NCI-H446 treated with DMSO at 0.1 percent for 48 hours (cell line): ENCODE measurements at regions not wholly inside any gene's neighbourhood (a gene's known extent, or its start where the extent isn't known, plus 50 kb on each side); places are given as distances from the start of the nearest gene placed in this dataset.
A peak's percentile ranks its signal among the peaks of the same experiment; 100 is the strongest.
"Not testable (repeated sequence)": the region's sequence is repeated elsewhere in the genome, so short reads cannot be mapped to it uniquely, and the experiment has no call there.

Experiments
- DNase-seq: peaks from one replicate; lab custom pipeline; 2025; lab: John Stamatoyannopoulos, UW

DNA sequence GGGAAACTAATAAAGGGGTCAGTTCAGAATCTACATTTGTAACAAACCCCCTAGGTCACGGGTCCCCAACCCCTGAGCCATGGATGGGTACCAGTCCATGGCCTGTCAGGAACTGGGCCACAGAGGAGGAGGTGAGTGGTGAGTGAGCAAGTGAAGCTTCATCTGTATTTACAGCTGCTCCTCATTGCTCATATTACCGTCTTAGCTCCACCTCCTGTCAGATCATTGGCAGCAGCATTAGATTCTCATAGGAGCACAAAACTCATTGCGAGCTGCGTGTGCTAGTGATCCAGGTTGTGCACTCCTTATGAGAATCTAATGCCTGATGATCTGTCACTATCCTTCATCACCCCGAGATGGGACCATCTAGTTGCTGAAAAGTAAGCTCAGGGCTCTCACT, 88.4 kb upstream of the MPP7 start:
- no peak for DNase-seq

DNA sequence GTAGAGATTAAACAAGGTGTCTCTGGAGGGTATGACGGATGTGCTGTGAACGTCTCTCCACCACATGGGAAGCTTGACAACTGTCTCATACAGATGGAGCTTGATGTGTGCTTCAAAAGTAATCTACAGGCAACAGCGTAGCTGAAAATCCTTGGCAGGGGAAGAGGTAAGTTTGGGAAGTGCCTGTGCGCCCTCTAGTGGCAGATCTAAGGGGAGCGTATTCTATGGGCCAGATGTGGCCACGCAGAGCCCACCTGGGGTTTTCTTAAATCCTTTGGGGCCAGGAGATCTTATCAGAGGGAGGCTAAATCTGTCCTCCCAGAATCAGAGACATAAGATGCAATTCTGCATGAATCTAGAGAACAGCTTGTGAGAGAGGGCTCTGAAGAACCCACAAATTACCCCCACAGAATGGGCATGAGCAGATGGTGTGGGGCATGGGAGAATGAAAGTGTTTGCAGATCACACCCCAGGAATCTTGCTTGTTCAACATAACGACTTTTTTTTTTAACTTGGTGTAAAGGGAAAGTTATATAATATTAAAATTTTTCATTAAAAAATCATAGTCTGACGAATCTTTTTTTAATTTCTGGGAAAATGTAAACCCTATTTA, 91.2 kb upstream of the MPP7 start:
- DNase-seq, result no peak

DNA sequence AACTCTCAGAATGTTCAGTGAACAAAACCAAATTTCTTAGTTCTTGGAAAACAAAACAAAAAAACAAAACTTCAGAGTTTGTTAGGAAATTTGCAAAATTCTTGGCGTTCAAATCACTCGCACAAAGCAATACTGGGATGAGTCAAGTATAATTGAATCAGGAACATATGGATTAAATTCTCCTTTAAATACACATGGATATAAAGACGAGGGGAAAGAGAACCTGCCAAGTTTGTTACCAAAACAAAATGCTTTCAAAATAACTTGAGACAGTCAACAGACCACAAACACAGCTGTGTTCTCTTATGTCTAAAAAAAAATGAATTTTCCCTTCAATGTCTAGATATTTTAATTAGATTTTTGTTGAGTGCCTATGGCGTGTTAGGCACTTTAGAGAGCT, 93.5 kb upstream of the MPP7 start:
- DNase-seq, result no peak

GRCh38 chr10:28397229-28397628, 94.4 kb upstream of the MPP7 start:
- DNase-seq, result no peak

- no peak for DNase-seq
Measured at GRCh38 chr10:28400176-28400575, 97.3 kb upstream of the MPP7 start.

DNA sequence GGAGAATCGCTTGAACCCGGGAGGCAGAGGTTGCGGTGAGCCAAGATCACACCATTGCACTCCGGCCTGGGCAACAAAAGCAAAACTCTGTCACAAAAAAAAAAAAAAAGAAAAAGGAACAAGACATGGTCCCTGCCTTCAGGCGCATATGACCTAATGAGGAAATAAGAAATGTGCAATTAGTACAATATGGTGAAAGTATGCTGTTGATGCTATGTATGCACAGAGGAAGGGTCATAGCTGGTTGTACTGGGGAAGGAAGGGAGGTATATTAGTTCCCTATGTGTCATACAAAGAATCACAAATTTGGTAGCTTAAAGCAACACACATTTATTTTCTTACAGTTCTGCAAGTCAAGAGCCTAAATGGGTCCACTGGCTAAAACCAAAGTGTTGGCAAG, 97.8 kb upstream of the MPP7 start:
- DNase-seq, result no peak

- not testable (repeated sequence) for DNase-seq
Measured at GRCh38 chr10:28402611-28403073, 99.8 kb upstream of the MPP7 start.

DNA sequence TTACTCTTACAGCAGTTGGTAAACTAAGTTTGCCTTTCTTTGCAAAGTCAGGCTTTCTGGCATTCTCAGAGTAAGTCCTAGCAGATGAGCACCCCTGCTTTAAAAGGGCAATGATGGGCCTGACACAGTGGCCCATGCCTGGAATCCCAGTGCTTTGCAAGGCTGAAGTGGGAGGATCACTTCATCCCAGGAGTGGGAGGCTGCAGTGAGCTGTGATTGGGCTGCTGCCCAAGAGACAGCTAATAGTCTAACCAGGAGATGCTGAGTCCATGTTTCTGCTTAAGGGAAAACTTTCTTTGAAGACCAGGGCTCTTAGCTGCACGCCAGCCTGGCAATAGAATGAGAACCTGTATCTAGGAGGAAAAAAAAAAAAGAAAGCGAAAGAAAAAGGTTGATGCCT, 100.2 kb upstream of the MPP7 start:
- DNase-seq, result no peak

- DNase-seq, result no peak
Measured at GRCh38 chr10:28408237-28408777, 105.4 kb upstream of the MPP7 start.

DNA sequence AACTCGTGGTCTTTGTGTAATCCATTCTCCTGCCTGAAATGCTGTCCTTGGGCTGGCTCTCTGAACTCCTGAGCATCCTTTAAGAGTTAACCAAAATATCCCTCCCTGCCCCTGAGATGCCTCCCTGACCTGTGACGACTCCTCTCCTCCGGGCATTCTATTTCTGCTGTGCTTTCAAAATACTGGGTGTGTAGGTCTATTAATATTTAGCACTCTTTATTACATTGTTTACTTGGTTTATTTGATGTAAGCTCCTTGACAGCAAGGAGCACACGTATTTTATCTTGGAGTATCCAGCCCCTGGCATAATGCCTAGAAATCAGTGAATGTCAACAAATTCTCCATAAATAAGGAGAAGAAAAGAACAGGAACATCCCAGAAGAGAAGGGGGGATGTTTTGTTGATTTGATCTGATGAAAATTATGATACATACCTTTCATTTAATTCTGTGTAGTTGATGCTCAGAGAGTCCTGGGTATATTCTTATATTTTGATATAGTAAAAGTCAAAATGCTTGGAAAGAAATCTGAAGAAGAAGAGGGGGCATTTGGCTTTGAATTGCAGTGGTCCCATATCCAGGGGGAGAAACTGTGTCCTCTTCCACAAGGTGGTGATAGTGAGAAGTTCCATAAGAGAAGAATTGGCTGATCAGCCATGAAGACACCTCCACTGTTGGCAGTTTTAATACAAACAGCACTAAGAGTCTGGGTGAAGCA, 107.7 kb upstream of the MPP7 start:
- DNase-seq, result no peak

DNA sequence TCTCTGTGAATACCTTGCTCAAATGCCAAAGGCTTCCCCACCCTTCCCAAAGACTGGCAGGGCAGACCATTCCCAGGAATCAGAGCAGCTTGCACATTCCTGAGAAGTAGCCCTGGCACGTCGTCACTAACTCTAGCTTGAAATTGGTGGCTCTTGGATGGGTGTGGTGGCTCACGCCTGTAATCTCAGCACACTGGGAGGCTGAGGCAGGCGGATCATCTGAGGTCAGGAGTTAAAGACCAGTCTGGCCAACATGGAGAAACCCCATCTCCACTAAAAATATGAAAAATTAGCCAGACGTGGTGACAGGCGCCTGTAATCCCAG, 108.2 kb upstream of the MPP7 start:
- no peak for DNase-seq

GRCh38 chr10:28411648-28412047, 108.8 kb upstream of the MPP7 start:
- DNase-seq, result no peak

- DNase-seq, result no peak
Measured at GRCh38 chr10:28418069-28418468, 114.8 kb upstream of the WAC start.

DNA sequence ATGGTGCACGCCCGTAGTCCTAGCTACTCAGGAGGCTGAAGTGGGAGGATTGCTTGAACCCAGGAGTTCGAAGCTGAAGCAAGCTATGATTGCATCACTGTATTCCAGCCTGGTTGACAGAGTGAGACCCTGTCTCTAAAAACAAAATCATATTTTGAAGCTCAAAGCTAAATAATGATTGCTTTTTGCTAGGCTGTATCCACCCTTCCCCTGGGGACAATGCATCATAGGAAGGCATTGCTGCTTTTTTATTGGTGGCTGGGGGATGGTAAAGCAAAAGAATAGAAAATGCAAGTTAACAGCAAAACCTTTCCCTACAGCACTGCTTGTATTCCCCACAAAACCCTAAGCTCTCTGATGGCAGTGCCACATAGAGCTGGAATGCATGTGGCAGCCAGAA, 107.5 kb upstream of the WAC start:
- no peak for DNase-seq

GRCh38 chr10:28426392-28427159, 106.3 kb upstream of the WAC start:
- no peak for DNase-seq

DNA sequence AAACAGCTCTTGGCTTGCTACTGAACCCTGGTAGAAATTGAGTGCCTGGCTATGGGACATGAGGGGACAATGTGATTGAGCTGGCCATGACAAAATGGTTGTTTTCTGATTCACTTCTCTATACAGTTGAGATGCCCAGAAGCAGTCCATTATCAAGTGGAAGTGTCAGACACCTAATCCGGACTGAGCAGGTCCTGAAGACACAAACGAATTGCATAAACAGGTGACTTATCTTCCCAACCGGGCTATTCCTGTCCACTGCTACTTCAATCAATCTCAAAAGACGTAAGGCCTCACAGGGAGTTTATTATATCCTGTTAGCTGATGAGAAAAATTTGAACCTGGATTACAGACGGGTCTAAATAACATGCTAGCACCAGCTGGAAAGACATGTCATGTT, 105.5 kb upstream of the WAC start:
- no peak for DNase-seq

- no peak for DNase-seq
Measured at GRCh38 chr10:28429045-28429444, 103.9 kb upstream of the WAC start.

- no peak for DNase-seq
Measured at GRCh38 chr10:28429573-28430216, 103.2 kb upstream of the WAC start.

GRCh38 chr10:28431139-28431538, 101.8 kb upstream of the WAC start:
- DNase-seq, result no peak

GRCh38 chr10:28432210-28432676, 100.7 kb upstream of the WAC start:
- peak; percentile 12 for DNase-seq

DNA sequence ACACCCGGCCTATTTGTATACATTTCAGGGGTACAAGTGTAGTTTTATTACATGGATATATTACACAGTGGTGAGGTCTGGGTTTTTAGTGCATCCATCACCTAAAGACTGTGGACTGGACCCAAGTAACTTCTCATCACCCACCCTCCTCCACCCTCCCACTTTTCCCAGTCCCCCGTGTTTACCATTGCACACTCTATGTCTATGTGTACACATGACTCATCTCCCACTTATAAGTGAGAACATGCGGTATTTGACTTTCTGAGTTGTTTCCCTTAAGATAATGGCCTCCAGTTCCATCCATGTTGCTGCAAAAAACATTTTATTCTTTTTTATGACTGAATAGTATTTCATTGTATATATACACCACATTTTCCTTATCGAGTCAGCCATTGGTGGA, 98.9 kb upstream of the WAC start:
- no peak for DNase-seq

GRCh38 chr10:28442403-28442802, 90.5 kb upstream of the WAC start:
- DNase-seq, result no peak
